NCI-H1930 (cell line): ENCODE measurements at regions not wholly inside any gene's neighbourhood (a gene's known extent, or its start where the extent isn't known, plus 50 kb on each side); places are given as distances from the start of the nearest gene placed in this dataset.

Source experiments
- DNase-seq, 2 experiments: peaks; one replicate each; lab custom pipeline; 2025; lab: John Stamatoyannopoulos, UW

GRCh38 chr1:218874313-218874712, 299.4 kb upstream of the LYPLAL1 start:
- DNase-seq, result no peak

GRCh38 chr1:218874801-218875400, 298.8 kb upstream of the LYPLAL1 start:
- DNase-seq, result no peak

GRCh38 chr1:218878369-218878768, 295.3 kb upstream of the LYPLAL1 start:
- no peak for DNase-seq

GRCh38 chr1:218880484-218881060, 293.1 kb upstream of the LYPLAL1 start:
- no peak for DNase-seq

GRCh38 chr1:218882454-218882853, 291.2 kb upstream of the LYPLAL1 start:
- no peak for DNase-seq

GRCh38 chr1:218886101-218886871, 287.4 kb upstream of the LYPLAL1 start:
- no peak for DNase-seq

GRCh38 chr1:218887141-218887925, 286.3 kb upstream of the LYPLAL1 start:
- DNase-seq, result no peak

GRCh38 chr1:218890451-218890850, 283.2 kb upstream of the LYPLAL1 start:
- no peak for DNase-seq

GRCh38 chr1:218891577-218891976, 282.1 kb upstream of the LYPLAL1 start:
- DNase-seq, result no peak

- DNase-seq, result no peak
Observed at GRCh38 chr1:218895064-218895587, 278.6 kb upstream of the LYPLAL1 start.

GRCh38 chr1:218896202-218896601, 277.5 kb upstream of the LYPLAL1 start:
- DNase-seq, result no peak

- DNase-seq, result no peak
Observed at GRCh38 chr1:218898921-218899320, 274.8 kb upstream of the LYPLAL1 start.

- DNase-seq, result no peak
Observed at GRCh38 chr1:218900615-218901014, 273.1 kb upstream of the LYPLAL1 start.

- DNase-seq, result no peak
Observed at GRCh38 chr1:218904416-218904815, 269.3 kb upstream of the LYPLAL1 start.

GRCh38 chr1:218916720-218917119, 257.0 kb upstream of the LYPLAL1 start:
- no peak for DNase-seq

GRCh38 chr1:218917656-218918055, 256.0 kb upstream of the LYPLAL1 start:
- no peak for DNase-seq

GRCh38 chr1:218925777-218926176, 247.9 kb upstream of the LYPLAL1 start:
- no peak for DNase-seq

GRCh38 chr1:218926631-218927030, 247.0 kb upstream of the LYPLAL1 start:
- no peak for DNase-seq

GRCh38 chr1:218930000-218930399, 243.7 kb upstream of the LYPLAL1 start:
- no peak for DNase-seq

- DNase-seq, result no peak
Observed at GRCh38 chr1:218930472-218931241, 243.0 kb upstream of the LYPLAL1 start.

GRCh38 chr1:218931324-218931723, 242.4 kb upstream of the LYPLAL1 start:
- no peak for DNase-seq

- no peak for DNase-seq
Observed at GRCh38 chr1:218933513-218933912, 240.2 kb upstream of the LYPLAL1 start.
